ENCODE measurements at regions not wholly inside any gene's neighbourhood (a gene's known extent, or its start where the extent isn't known, plus 50 kb on each side); places are given as distances from the start of the nearest gene placed in this dataset.

DNA sequence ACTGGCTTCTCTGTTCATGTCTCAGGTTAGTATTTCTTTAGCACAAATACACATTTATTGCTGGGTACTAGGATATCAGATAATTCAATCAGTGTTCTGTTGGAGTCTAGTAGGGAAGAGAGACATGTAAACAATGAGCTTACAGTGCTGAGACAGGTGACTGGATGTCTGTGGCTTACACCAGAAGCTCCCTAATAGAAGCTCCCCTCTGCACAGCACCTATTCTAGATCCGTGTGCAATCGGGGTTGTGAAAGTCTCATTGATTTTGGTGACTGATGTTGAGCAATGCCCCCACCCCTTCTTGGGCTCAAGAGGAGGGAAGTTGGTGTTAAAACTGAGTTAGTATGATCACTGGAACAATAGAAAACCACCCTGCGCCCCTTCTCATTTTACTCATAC is 279.2 kb downstream of the RPS6KC1 start:
- TF ChIP-seq POLR2AphosphoS5 (IDR thresholded peaks at IDR 0.05) = no peak
- no peak for TF ChIP-seq POLR2A (IDR thresholded peaks at IDR 0.05)
- no peak for TF ChIP-seq EP300 (IDR thresholded peaks at IDR 0.05)
- TF ChIP-seq, protein P1, sequence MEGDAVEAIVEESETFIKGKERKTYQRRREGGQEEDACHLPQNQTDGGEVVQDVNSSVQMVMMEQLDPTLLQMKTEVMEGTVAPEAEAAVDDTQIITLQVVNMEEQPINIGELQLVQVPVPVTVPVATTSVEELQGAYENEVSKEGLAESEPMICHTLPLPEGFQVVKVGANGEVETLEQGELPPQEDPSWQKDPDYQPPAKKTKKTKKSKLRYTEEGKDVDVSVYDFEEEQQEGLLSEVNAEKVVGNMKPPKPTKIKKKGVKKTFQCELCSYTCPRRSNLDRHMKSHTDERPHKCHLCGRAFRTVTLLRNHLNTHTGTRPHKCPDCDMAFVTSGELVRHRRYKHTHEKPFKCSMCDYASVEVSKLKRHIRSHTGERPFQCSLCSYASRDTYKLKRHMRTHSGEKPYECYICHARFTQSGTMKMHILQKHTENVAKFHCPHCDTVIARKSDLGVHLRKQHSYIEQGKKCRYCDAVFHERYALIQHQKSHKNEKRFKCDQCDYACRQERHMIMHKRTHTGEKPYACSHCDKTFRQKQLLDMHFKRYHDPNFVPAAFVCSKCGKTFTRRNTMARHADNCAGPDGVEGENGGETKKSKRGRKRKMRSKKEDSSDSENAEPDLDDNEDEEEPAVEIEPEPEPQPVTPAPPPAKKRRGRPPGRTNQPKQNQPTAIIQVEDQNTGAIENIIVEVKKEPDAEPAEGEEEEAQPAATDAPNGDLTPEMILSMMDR (IDR thresholded peaks at IDR 0.05) = no peak
- no peak for ATAC-seq (ENCODE audit: low FRiP score in 2 of 2)
- no peak for DNase-seq
- no peaks in the 10 kb centered on the region for H3K36me3 ChIP-seq
- WGBS, 2 donors = 63 to 66% methylated on average over 3 of the region's 3 CpGs
- H3K4me1 ChIP-seq = peaks cover 0 to 4% (median 0%) of the 10 kb centered on the region in 4 donors
- no peak overlapping the region for H3K4me3 ChIP-seq
- H3K9me3 ChIP-seq = no peaks in the 10 kb centered on the region
- no peak overlapping the region for H3K27ac ChIP-seq
- no peaks in the 10 kb centered on the region for H3K27me3 ChIP-seq

DNA sequence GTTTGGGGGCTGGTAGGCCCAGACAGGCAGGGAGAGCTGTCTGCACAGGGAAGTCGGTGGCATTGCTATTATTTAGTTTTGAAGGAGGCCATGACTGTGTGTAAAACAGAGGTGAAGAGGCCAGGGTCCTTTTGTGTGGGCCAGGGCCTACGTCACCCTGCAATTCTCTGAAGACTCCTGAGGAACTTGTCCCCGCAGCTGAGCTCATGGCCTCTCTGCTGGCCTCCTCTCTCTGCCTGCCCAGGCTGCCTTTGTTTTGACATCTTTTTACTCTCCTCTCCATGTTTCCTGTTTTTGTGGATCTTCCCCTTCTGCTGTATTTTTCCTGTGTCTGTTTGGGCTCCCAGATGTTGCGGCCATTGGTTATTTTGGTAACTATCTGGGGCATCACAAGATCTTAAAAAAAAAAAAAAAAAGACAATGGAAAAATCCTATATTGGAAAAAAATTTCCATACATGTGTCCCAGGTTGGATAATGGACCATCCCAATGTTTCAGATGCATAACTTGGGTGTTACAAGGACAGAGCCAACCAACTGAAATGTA is 280.7 kb downstream of the RPS6KC1 start:
- Histone ChIP-seq H3K4me1 (peaks cover 0 to 2% (median 0%) of the 10 kb centered on the region in 4 donors), H3K4me3 (no peak overlapping the region), H3K27me3 (no peaks in the 10 kb centered on the region), H3K9me3 (no peaks in the 10 kb centered on the region), H3K36me3 (no peaks in the 10 kb centered on the region), H3K27ac (no peak overlapping the region)
- DNase-seq = no peak
- no peak for TF ChIP-seq POLR2AphosphoS5 (IDR thresholded peaks at IDR 0.05)
- 56 to 79% methylated on average over 4 of the region's 4 CpGs for WGBS, 2 donors
- ATAC-seq (ENCODE audit: low FRiP score in 2 of 2) = no peak

DNA sequence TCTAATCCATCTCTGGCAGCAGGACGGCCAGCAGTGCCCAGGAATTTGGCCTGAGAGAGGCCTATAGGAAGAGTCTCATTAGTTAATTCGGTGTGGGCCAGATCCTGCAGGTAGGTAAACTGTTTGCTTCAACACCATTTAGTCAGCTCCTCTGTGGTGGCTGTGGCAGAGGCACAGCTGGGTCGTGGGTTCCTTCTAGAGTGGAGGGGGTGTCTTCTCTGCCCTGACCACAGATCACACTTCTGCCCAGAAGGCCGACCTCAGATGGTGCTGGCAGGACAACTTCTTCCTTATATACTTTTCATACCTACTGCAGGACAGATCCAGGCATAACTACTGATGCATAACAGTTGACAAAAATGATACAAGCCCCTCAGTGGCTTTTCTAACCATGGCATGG is 281.4 kb downstream of the RPS6KC1 start:
- WGBS, 2 donors = 61 to 70% methylated on average over 2 to 4 of the region's 4 CpGs
- TF ChIP-seq, protein P1 (IDR thresholded peaks at IDR 0.05) = no peak
- no peak for TF ChIP-seq EP300 (IDR thresholded peaks at IDR 0.05)
- no peak for TF ChIP-seq POLR2A (IDR thresholded peaks at IDR 0.05)
- no peak for TF ChIP-seq POLR2AphosphoS5 (IDR thresholded peaks at IDR 0.05)
- Histone ChIP-seq H3K4me3 (no peak overlapping the region), H3K27me3 (no peaks in the 10 kb centered on the region), H3K36me3 (no peaks in the 10 kb centered on the region), H3K27ac (no peak overlapping the region), H3K4me1 (no peaks in the 10 kb centered on the region), H3K9me3 (no peaks in the 10 kb centered on the region)
- DNase-seq (no peak), ATAC-seq (ENCODE audit: low FRiP score in 2 of 2) (no peak)

DNA sequence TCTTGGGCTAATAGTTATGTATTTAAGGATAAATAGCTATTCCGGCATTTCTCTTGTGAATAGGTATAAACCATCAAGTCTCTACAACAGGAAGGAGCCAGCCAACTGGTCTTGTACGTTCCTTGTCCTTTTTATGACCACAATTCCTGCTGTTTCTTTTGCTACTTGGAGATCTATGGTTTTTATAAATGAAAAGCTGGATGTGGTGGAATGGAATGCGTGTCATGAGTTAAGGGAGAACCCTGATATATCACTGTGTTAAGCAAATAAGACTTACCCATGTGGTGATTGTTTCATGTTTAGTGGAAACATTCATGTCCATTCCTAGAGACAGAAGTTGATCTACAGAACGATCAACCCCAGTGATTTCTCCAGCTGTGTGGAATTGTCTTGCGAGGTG is 282.1 kb downstream of the RPS6KC1 start:
- Histone ChIP-seq H3K36me3 (no peaks in the 10 kb centered on the region), H3K4me3 (no peak overlapping the region), H3K4me1 (no peaks in the 10 kb centered on the region), H3K27me3 (no peaks in the 10 kb centered on the region), H3K9me3 (no peaks in the 10 kb centered on the region), H3K27ac (no peak overlapping the region)
- ATAC-seq (ENCODE audit: low FRiP score in 2 of 2) = no peak
- DNase-seq = no peak
- 86 to 87% methylated on average over 5 of the region's 5 CpGs for WGBS, 2 donors
- TF ChIP-seq, protein P1 (IDR thresholded peaks at IDR 0.05) = no peak
- TF ChIP-seq POLR2AphosphoS5 (IDR thresholded peaks at IDR 0.05) = no peak
- TF ChIP-seq POLR2A (IDR thresholded peaks at IDR 0.05) = no peak
- TF ChIP-seq EP300 (IDR thresholded peaks at IDR 0.05) = no peak

DNA sequence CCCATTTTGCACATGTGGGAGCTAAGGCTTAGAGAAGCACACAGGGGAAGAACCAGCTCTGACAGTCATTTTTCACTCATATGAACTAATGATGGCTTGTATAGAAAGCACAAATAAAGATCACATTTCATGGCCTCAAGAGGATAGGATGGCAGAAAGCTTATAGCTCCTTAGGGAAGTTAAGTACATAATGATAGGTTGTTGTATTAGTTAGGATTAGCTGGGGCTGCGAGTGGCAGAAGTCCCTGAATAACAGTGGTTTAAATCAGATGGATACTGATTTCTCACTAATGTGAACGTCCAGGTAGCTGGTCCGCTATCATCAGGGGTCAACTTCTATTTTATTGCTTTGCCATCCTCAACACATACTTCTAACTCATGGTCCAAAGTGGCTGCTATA is 284.0 kb downstream of the RPS6KC1 start:
- H3K9me3 ChIP-seq = no peaks in the 10 kb centered on the region
- H3K4me3 ChIP-seq = no peak overlapping the region
- no peak overlapping the region for H3K27ac ChIP-seq

More for the DNA sequence above, 284.0 kb downstream of the RPS6KC1 start:
- no peak for ATAC-seq (ENCODE audit: low FRiP score in 2 of 2)
- no peaks in the 10 kb centered on the region for H3K27me3 ChIP-seq
- DNase-seq = no peak
- no peaks in the 10 kb centered on the region for H3K4me1 ChIP-seq
- 96 to 98% methylated on average over 3 of the region's 3 CpGs for WGBS, 2 donors
- TF ChIP-seq, protein P1 (IDR thresholded peaks at IDR 0.05) = no peak
- TF ChIP-seq POLR2AphosphoS5 (IDR thresholded peaks at IDR 0.05) (no peak), POLR2A (IDR thresholded peaks at IDR 0.05) (no peak), EP300 (IDR thresholded peaks at IDR 0.05) (no peak)
- H3K36me3 ChIP-seq = no peaks in the 10 kb centered on the region
